Mucosa of descending colon (tissue), 3 donors: ENCODE measurements at regions not wholly inside any gene's neighbourhood (a gene's known extent, or its start where the extent isn't known, plus 50 kb on each side); places are given as distances from the start of the nearest gene placed in this dataset.
"Not testable (repeated sequence)": the region's sequence is repeated elsewhere in the genome, so short reads cannot be mapped to it uniquely, and the experiment has no call there.

Source experiments
- ATAC-seq: fragments of 200-7000 bp; cut with Tn5 transposase; one replicate; pipeline ENCODE4 v1.9.1; 2020; ENCODE audit warnings: mild to moderate bottlenecking, moderate library complexity
- DNase-seq, 3 donors: peaks; one replicate each; pipeline ENCODE4 v3.0.0-alpha.2; 2020
- H3K36me3 ChIP-seq: fragments of 200-600 bp; one replicate; pipeline ENCODE4 v1.8.0; 2021; ENCODE audit warnings: low read depth, mild to moderate bottlenecking
- H3K4me1 ChIP-seq: fragments of 200-600 bp; one replicate; pipeline ENCODE4 v1.8.0; 2021; ENCODE audit warnings: low read depth, mild to moderate bottlenecking
- H3K4me3 ChIP-seq: fragments of 200-600 bp; one replicate; pipeline ENCODE4 v1.8.0; 2021; ENCODE audit warnings: mild to moderate bottlenecking
- H3K9me3 ChIP-seq: fragments of 200-600 bp; one replicate; pipeline ENCODE4 v1.8.0; 2021; ENCODE audit warnings: mild to moderate bottlenecking
- intact Hi-C, 2 donors: fragments of 100-400 bp; cut with DNase I in 1 of 2; cut with micrococcal nuclease in 1 of 2; formaldehyde crosslinking; loops; one replicate each; pipeline versions ENCODE4 v1.11.0 to v1.11.1; 2022; cut with DNase I, micrococcal nuclease
- TF ChIP-seq, protein P1 (sequence below): fragments of 200-600 bp; IDR thresholded peaks from one replicate; pipeline ENCODE4 v1.8.0; 2022; ENCODE audit warnings: antibody characterized with exemption, mild to moderate bottlenecking
- donor health status: DM: no; HTN: no; CAD: no; lungs with moderate emphysema.
- donor health status: DM: no; HTN: no; CAD: no.
- donor health status: DM: no; HTN: yes; CAD: no.

- Histone ChIP-seq H3K4me1 (no peaks in the 10 kb centered on the region), H3K36me3 (no peaks in the 10 kb centered on the region), H3K9me3 (no peaks in the 10 kb centered on the region), H3K4me3 (no peak overlapping the region)
- DNase-seq (no peak), ATAC-seq (no peak)
- TF ChIP-seq, protein P1, sequence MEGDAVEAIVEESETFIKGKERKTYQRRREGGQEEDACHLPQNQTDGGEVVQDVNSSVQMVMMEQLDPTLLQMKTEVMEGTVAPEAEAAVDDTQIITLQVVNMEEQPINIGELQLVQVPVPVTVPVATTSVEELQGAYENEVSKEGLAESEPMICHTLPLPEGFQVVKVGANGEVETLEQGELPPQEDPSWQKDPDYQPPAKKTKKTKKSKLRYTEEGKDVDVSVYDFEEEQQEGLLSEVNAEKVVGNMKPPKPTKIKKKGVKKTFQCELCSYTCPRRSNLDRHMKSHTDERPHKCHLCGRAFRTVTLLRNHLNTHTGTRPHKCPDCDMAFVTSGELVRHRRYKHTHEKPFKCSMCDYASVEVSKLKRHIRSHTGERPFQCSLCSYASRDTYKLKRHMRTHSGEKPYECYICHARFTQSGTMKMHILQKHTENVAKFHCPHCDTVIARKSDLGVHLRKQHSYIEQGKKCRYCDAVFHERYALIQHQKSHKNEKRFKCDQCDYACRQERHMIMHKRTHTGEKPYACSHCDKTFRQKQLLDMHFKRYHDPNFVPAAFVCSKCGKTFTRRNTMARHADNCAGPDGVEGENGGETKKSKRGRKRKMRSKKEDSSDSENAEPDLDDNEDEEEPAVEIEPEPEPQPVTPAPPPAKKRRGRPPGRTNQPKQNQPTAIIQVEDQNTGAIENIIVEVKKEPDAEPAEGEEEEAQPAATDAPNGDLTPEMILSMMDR: no peak
- intact Hi-C loops: no loop called here
Observed at GRCh38 chr6:14781772-14782525, 463.9 kb upstream of the JARID2 start.

GRCh38 chr6:14782921-14783464 lies 462.9 kb upstream of the JARID2 start:
- H3K9me3 ChIP-seq, DNase-seq, H3K36me3 ChIP-seq, H3K4me1 ChIP-seq, intact Hi-C loops, ATAC-seq, H3K4me3 ChIP-seq: not testable (repeated sequence)

DNA sequence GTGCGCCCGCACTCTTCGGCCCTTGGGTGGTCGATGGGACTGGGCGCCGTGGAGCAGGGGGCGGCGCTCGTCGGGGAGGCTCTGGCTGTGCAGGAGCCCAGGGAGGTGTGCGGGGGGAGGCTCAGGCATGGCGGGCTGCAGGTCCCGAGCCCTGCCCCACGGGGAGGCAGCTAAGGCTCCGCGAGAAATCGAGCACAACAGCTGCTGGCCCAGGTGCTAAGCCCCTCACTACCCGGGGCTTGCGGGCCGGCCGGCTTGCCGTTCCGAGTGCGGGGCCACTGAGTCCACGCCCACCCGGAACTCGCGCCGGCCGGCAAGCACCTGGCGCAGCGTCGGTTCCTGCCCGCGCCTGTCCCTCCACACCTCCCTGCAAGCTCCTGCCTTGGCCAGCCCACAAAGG lies 462.3 kb upstream of the JARID2 start:
- intact Hi-C loops: no loop called here
- TF ChIP-seq, protein P1: no peak
- Histone ChIP-seq H3K4me3 (no peak overlapping the region), H3K9me3 (no peaks in the 10 kb centered on the region), H3K36me3 (no peaks in the 10 kb centered on the region), H3K4me1 (no peaks in the 10 kb centered on the region)
- DNase-seq (no peak), ATAC-seq (no peak)

- Histone ChIP-seq H3K9me3 (no peaks in the 10 kb centered on the region), H3K4me1 (no peaks in the 10 kb centered on the region), H3K36me3 (no peaks in the 10 kb centered on the region), H3K4me3 (no peak overlapping the region)
- peak; percentile 27 for ATAC-seq
- intact Hi-C loops: no loop called here
- DNase-seq: no peak
- TF ChIP-seq, protein P1: no peak
Observed at GRCh38 chr6:14784596-14785492, 461.0 kb upstream of the JARID2 start.

DNA sequence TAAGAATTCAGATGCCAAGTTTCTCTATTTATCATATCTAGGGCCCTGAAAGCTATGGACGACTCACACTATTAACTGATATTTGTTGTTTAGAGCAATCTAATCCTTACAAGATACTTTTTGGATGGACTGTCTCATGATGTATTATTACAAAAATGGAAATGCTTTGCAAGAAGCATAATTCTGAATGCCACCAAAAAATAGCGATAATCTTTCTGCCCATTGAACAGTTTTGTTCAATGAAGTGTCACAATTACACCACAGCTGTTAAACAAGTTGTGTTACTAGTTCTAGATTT lies 460.4 kb upstream of the JARID2 start:
- DNase-seq (no peak), ATAC-seq (no peak)
- no peaks in the 10 kb centered on the region for H3K4me1 ChIP-seq
- H3K9me3 ChIP-seq: no peaks in the 10 kb centered on the region
- H3K36me3 ChIP-seq: no peaks in the 10 kb centered on the region
- TF ChIP-seq, protein P1: no peak
- H3K4me3 ChIP-seq: no peak overlapping the region
- intact Hi-C loops: no loop called here

DNA sequence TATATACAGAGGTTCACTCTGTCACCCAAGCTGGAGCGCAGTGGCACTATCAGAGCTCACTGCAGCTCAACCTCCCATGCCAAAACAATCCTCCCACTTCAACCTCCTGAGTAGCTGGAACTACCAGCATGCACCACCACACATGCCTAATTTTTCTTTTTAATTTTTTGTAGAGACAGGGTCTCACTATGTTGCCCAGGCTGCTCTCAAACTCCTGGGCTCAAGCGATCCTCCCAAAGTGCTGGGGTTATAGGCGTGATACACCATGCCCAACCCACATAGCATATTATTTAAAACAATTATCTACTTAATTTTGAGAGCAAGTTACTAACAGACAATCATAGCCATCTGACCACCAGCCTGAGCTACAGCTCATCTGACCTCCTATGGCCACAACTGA lies 459.9 kb upstream of the JARID2 start:
- Histone ChIP-seq H3K36me3 (no peaks in the 10 kb centered on the region), H3K9me3 (no peaks in the 10 kb centered on the region), H3K4me3 (no peak overlapping the region), H3K4me1 (no peaks in the 10 kb centered on the region)
- TF ChIP-seq, protein P1: no peak
- ATAC-seq: no peak
- intact Hi-C loops: no loop called here
- DNase-seq: no peak
